Cardiac fibroblast (primary cell): ENCODE measurements at regions not wholly inside any gene's neighbourhood (a gene's known extent, or its start where the extent isn't known, plus 50 kb on each side); places are given as distances from the start of the nearest gene placed in this dataset.
A peak's percentile ranks its signal among the peaks of the same experiment; 100 is the strongest.
"Not testable (repeated sequence)": the region's sequence is repeated elsewhere in the genome, so short reads cannot be mapped to it uniquely, and the experiment has no call there.

Source experiments
- DNase-seq, 2 donors: peaks; one replicate each; pipeline versions ENCODE4 v3.0.0 to v3.0.0-alpha.2; 2010; ENCODE audit warnings: low read depth in 2 of 2
- H3K4me3 ChIP-seq, 2 donors: replicated peaks in 1 of 2; 1 replicate in 1 of 2; 2 replicates in 1 of 2; pipeline ENCODE4 v1.5.1; 2011; ENCODE audit warnings: low read depth in 2 of 2, low read length in 2 of 2, mild to moderate bottlenecking in 2 of 2, moderate library complexity in 1 of 2
- TF ChIP-seq, protein P1 (sequence below): IDR thresholded peaks from one replicate; pipeline ENCODE4 v1.5.1; 2011; ENCODE audit warnings: low read depth, mild to moderate bottlenecking, low read length, inconsistent platforms

DNA sequence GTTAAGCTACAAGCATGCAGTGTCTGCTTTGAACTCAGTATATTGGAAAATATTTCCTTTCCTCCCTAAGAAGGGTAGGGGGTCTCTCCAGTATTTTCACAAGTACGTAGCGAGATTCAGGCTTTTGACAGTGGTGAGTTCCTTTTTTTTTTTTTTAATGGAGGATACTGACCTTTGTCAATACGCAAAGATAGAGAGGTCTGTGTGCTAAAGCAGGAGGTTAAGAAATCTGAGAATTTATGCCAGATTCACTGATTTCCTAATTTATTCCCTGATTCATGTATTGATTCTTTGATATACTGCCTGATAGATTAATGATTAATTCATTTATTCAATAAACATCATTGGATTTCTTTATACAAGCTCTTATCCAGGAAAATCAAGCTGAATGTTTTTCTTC lies 106.7 kb upstream of the CADM1 start:
- TF ChIP-seq, protein P1, sequence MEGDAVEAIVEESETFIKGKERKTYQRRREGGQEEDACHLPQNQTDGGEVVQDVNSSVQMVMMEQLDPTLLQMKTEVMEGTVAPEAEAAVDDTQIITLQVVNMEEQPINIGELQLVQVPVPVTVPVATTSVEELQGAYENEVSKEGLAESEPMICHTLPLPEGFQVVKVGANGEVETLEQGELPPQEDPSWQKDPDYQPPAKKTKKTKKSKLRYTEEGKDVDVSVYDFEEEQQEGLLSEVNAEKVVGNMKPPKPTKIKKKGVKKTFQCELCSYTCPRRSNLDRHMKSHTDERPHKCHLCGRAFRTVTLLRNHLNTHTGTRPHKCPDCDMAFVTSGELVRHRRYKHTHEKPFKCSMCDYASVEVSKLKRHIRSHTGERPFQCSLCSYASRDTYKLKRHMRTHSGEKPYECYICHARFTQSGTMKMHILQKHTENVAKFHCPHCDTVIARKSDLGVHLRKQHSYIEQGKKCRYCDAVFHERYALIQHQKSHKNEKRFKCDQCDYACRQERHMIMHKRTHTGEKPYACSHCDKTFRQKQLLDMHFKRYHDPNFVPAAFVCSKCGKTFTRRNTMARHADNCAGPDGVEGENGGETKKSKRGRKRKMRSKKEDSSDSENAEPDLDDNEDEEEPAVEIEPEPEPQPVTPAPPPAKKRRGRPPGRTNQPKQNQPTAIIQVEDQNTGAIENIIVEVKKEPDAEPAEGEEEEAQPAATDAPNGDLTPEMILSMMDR: no peak
- H3K4me3 ChIP-seq: no peak overlapping the region
- no peak for DNase-seq

DNA sequence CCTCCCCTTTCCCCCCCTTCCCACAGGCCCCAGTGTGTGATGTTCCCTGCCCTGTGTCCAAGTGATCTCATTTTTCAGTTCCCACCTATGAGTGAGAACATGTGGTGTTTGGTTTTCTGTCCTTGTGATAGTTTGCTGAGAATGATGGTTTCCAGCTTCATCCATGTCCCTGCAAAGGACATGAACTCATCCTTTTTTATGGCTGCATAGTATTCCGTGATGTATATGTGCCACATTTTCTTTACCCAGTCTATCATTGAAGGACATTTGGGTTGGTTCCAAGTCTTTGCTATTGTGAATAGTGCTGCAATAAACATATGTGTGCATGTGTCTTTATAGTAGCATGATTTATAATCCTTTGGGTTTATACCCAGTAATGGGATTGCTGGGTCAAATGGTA lies 106.0 kb upstream of the CADM1 start:
- not testable (repeated sequence) for DNase-seq, H3K4me3 ChIP-seq

DNA sequence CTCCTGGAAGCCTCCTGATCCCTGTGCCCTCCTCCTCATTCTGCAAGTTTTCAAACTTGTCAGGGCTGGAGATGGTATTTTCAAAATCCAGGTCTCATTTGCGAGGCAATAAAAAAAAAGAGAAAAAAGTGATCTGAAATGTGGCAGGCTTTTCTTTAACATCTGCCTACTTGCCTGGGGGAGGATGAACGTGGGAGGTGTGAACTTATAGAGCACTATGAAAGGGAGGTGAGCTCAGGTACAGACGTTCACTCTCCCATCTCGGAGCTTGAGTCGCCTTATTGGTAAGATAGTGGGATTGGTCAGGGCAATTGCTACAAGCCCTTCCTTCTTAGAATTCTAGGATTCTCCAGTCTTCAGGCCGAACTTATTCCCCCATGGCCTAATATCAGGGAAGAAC lies 104.8 kb upstream of the CADM1 start:
- H3K4me3 ChIP-seq: no peak overlapping the region
- TF ChIP-seq, protein P1: no peak
- no peak for DNase-seq

DNA sequence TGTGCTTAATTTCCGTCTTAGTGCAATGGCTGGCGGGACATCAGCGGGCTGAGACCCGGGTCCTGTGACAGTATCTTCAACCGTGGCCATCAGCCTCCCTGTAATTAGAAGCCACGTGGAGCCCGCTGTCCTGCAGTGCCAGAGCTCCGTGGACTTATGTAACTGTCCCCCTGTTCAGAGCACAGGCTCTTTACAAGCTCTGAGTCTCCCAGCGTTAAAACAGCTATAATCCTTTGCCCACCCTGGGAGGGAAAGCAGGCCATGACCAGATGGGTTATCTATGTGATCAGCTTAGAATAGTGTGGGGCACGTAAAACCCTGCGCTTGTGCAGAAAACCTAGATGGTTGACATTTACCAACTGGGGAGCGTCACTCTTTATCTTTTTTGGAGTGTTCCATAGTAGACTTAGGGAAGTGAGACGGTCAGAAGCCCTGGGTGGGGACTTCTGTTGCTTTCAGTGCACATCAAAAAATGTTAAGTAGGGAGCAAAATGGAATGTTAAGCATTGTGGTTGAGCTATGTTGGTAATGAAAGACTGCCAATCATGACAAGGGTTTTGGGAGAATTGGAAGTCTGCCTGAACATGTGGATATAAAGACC lies 103.5 kb upstream of the CADM1 start:
- TF ChIP-seq, protein P1: no peak
- no peak overlapping the region for H3K4me3 ChIP-seq
- DNase-seq: peak in 1 of 2 donors; percentile 37

DNA sequence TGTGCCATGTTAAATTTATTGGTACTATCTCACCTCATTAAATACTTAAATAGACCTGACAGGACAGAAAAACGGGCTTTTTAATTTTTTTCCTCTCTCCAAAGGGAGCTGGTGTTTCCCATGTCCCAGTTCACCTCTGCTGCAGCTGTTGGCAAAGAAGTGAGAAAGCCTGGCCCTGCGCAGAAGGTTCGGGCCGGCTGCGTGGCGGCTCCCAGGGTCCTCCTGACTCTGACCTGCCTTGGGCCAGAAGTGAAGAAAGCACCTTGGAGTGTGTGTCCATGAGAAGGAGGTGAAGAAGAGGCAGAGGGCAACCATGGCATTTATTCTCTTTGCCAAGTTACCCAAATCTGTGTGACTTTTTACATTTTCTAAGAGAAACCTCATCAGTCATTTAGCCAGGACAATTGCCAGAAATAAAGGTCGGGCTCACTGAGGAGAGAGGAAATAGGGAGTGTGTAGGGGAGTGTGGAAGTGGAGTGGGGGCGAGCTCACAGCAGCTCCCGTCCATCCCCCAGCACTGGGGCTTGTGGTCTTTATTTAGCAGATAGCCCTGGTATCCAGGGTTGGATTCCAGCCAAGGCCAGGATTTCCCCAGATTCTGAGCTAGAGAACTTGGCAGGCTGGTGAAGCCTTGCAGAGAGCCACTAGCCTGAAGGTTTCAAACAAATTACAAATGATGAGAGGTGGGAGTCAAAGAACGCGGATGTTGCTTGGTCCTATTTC lies 102.4 kb upstream of the CADM1 start:
- H3K4me3 ChIP-seq: no peak overlapping the region
- DNase-seq: peak in 1 of 2 donors; percentile 66
- TF ChIP-seq, protein P1: no peak

DNA sequence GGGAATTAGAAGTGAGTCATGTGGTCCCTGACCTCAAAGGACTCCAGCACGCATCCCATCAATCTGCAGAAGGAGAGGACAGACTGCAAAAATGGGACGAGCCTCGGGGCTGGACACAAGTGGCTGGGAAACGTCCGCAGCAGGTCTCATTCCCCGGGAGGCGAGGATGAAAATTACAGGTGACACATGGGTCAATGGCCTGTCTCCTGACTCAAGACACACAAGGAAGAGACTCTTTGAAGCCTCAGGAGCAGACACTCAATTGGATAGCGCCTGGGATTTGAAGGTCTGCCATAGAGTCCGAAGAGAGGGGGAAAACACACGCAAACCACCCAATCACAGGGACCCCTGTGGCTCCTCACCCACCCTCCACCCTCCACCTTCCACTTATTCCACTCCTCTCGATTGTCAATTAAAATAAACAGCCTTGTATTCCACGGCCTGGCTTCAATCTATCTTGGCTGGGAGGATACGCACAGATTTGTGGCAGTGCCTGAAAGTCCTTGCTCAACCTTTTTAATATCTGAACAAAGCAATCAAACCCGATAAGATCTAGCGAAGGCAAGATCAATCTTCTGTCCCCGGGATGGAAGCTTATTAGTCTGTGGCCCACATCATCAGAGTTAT lies 101.8 kb upstream of the CADM1 start:
- no peak overlapping the region for H3K4me3 ChIP-seq
- TF ChIP-seq, protein P1: no peak
- no peak for DNase-seq

DNA sequence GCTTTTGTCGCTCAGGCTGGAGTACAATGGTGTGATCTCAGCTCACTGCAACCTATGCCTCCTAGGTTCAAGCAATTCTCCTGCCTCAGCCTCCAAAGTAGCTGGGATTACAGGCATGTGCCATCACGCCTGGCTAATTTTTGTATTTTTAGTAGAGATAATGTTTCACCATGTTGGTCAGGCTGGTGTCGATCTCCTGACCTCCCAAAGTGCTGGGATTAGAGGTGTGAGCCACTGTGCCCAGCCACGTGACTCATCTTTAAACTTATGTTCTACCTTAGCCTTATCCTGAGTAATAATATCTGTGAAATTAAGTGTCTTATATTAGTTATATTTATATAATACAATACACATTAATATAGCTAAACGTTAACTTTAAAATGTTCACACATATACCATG lies 101.2 kb upstream of the CADM1 start:
- not testable (repeated sequence) for H3K4me3 ChIP-seq, DNase-seq
